ENCODE measurements at regions not wholly inside any gene's neighbourhood (a gene's known extent, or its start where the extent isn't known, plus 50 kb on each side); places are given as distances from the start of the nearest gene placed in this dataset.

DNA sequence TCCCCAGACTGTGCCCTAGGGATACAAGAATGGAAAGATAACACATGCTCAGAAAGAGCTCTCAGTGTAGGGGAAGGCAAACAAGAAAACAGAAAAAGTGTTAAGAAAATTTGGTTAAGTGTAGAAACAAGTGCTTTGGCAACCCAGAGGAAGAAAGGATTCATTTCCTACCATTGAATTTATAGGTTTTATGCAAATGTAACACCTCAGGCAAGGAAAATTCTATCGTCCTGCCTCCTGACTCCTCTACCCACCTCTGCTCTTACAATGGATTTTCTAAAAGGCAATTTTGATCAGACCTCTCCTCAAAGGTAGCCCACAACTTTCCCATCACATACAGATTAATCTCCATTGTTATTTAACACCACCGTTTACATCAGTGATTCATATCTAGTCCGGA lies 298.7 kb downstream of the RFC3 start:
- no peaks in the 10 kb centered on the region for H3K36me3 ChIP-seq (ENCODE audit: low read depth)
- no peaks in the 10 kb centered on the region for H3K79me2 ChIP-seq (ENCODE audit: low read depth)
- no TSS peak for BruUV-seq (replicated peaks)
- no peak for TF ChIP-seq EZH2 (IDR thresholded peaks at IDR 0.05; ENCODE audit: low read depth)
- ChIA-PET POLR2A (ENCODE audit: unreplicated experiment) (no interaction called here), CTCF (no interaction called here)
- H3K27ac ChIP-seq, result no peak overlapping the region
- no peaks in the 10 kb centered on the region for H3K27me3 ChIP-seq (ENCODE audit: insufficient read depth, low read depth)
- H3K4me1 ChIP-seq (replicated peaks; ENCODE audit: insufficient read depth), result no peaks in the 10 kb centered on the region
- no peaks in the 10 kb centered on the region for H3K9me2 ChIP-seq (ENCODE audit: insufficient read depth)
- no peaks in the 10 kb centered on the region for H3F3A ChIP-seq (ENCODE audit: insufficient read depth, low read depth)
- H3K9me3 ChIP-seq (ENCODE audit: insufficient read depth, low read depth), result 0 out of 2 replicates have a peak, but pooled peaks cover 5% of the 10 kb centered on the region
- intact Hi-C loops (cut with micrococcal nuclease; ENCODE audit: unreplicated experiment), result no loop called here
- DNase-seq, result no peak
- no peak overlapping the region for H2AFZ ChIP-seq
- H4K20me1 ChIP-seq (ENCODE audit: insufficient read depth), result no peaks in the 10 kb centered on the region
- H3K4me3 ChIP-seq, result no peak overlapping the region
- H3K4me2 ChIP-seq, result no peak overlapping the region

- BruUV-seq (replicated peaks), result no TSS peak
- no peak for DNase-seq
- no peak overlapping the region for H3K4me2 ChIP-seq
- H2AFZ ChIP-seq, result no peak overlapping the region
- H3K9me2 ChIP-seq (ENCODE audit: insufficient read depth), result no peaks in the 10 kb centered on the region
- H3K79me2 ChIP-seq (ENCODE audit: low read depth), result no peaks in the 10 kb centered on the region
- H3F3A ChIP-seq (ENCODE audit: insufficient read depth, low read depth), result no peaks in the 10 kb centered on the region
- CTCF ChIA-PET, result no interaction called here
- H3K27ac ChIP-seq, result no peak overlapping the region
- no peaks in the 10 kb centered on the region for H3K27me3 ChIP-seq (ENCODE audit: insufficient read depth, low read depth)
- POLR2A ChIA-PET (ENCODE audit: unreplicated experiment), result no interaction called here
- intact Hi-C loops (cut with micrococcal nuclease; ENCODE audit: unreplicated experiment), result no loop called here
- no peaks in the 10 kb centered on the region; the same call in 1 of the 2 replicates for H3K4me1 ChIP-seq (replicated peaks; ENCODE audit: insufficient read depth)
- 0 out of 2 replicates have a peak, but pooled peaks cover 5% of the 10 kb centered on the region for H3K9me3 ChIP-seq (ENCODE audit: insufficient read depth, low read depth)
- TF ChIP-seq EZH2 (IDR thresholded peaks at IDR 0.05; ENCODE audit: low read depth), result no peak
- TF ChIP-seq, protein P1, sequence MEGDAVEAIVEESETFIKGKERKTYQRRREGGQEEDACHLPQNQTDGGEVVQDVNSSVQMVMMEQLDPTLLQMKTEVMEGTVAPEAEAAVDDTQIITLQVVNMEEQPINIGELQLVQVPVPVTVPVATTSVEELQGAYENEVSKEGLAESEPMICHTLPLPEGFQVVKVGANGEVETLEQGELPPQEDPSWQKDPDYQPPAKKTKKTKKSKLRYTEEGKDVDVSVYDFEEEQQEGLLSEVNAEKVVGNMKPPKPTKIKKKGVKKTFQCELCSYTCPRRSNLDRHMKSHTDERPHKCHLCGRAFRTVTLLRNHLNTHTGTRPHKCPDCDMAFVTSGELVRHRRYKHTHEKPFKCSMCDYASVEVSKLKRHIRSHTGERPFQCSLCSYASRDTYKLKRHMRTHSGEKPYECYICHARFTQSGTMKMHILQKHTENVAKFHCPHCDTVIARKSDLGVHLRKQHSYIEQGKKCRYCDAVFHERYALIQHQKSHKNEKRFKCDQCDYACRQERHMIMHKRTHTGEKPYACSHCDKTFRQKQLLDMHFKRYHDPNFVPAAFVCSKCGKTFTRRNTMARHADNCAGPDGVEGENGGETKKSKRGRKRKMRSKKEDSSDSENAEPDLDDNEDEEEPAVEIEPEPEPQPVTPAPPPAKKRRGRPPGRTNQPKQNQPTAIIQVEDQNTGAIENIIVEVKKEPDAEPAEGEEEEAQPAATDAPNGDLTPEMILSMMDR (conservative IDR thresholded peaks at IDR 0.05), result no peak
- no peaks in the 10 kb centered on the region for H4K20me1 ChIP-seq (ENCODE audit: insufficient read depth)
- no peaks in the 10 kb centered on the region for H3K36me3 ChIP-seq (ENCODE audit: low read depth)
- H3K4me3 ChIP-seq, result no peak overlapping the region
Observed at GRCh38 chr13:34124666-34125306, 306.8 kb downstream of the RFC3 start.

GRCh38 chr13:34127523-34127922 lies 309.6 kb downstream of the RFC3 start:
- H3K9me2 ChIP-seq (ENCODE audit: insufficient read depth), result no peaks in the 10 kb centered on the region
- H3K9me3 ChIP-seq (ENCODE audit: insufficient read depth, low read depth), result no peaks in the 10 kb centered on the region
- no peak for DNase-seq
- H3K4me2 ChIP-seq, result no peak overlapping the region
- H3K27me3 ChIP-seq (ENCODE audit: insufficient read depth, low read depth), result no peaks in the 10 kb centered on the region
- H3K27ac ChIP-seq, result no peak overlapping the region
- ChIA-PET POLR2A (ENCODE audit: unreplicated experiment) (no interaction called here), CTCF (no interaction called here)
- intact Hi-C loops (cut with micrococcal nuclease; ENCODE audit: unreplicated experiment), result no loop called here
- H3K36me3 ChIP-seq (ENCODE audit: low read depth), result no peaks in the 10 kb centered on the region
- no TSS peak for BruUV-seq (replicated peaks)
- no peak overlapping the region for H2AFZ ChIP-seq
- H4K20me1 ChIP-seq (ENCODE audit: insufficient read depth), result no peaks in the 10 kb centered on the region
- H3K4me3 ChIP-seq, result no peak overlapping the region
- no peak for TF ChIP-seq EZH2 (IDR thresholded peaks at IDR 0.05; ENCODE audit: low read depth)
- TF ChIP-seq, protein P1 (conservative IDR thresholded peaks at IDR 0.05), result no peak
- no peaks in the 10 kb centered on the region for H3F3A ChIP-seq (ENCODE audit: insufficient read depth, low read depth)
- H3K4me1 ChIP-seq (replicated peaks; ENCODE audit: insufficient read depth), result no peaks in the 10 kb centered on the region; the same call in 1 of the 2 replicates
- H3K79me2 ChIP-seq (ENCODE audit: low read depth), result no peaks in the 10 kb centered on the region

DNA sequence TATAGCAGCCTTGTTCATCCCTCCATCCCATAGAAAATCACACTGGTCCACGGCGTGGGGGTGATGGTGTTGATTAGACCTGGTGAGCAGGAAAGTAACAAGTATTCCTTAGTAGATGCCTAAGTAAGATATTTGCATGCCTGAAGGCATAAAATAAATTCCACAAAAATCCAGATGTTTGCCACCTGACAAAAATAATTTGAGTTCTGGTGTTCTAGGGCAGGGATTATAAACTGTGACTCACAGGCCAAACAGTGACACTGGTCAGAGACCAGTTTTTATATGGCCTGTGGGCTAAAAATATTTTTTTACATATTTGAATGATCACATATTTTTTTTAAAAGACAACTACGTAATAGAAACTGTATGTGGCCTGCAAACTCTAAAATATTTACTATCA lies 310.7 kb downstream of the RFC3 start:
- BruUV-seq (replicated peaks), result no TSS peak

More for the DNA sequence above, 310.7 kb downstream of the RFC3 start:
- no peaks in the 10 kb centered on the region for H3K27me3 ChIP-seq (ENCODE audit: insufficient read depth, low read depth)
- no peak overlapping the region for H3K27ac ChIP-seq
- POLR2A ChIA-PET (ENCODE audit: unreplicated experiment), result no interaction called here
- no peaks in the 10 kb centered on the region for H3K9me3 ChIP-seq (ENCODE audit: insufficient read depth, low read depth)
- no peak overlapping the region for H2AFZ ChIP-seq
- H3F3A ChIP-seq (ENCODE audit: insufficient read depth, low read depth), result no peaks in the 10 kb centered on the region
- CTCF ChIA-PET, result no interaction called here
- H3K79me2 ChIP-seq (ENCODE audit: low read depth), result no peaks in the 10 kb centered on the region
- no peaks in the 10 kb centered on the region for H3K36me3 ChIP-seq (ENCODE audit: low read depth)
- intact Hi-C loops (cut with micrococcal nuclease; ENCODE audit: unreplicated experiment), result no loop called here
- no peaks in the 10 kb centered on the region; the same call in 1 of the 2 replicates for H3K4me1 ChIP-seq (replicated peaks; ENCODE audit: insufficient read depth)
- no peak overlapping the region for H3K4me3 ChIP-seq
- no peaks in the 10 kb centered on the region for H4K20me1 ChIP-seq (ENCODE audit: insufficient read depth)
- no peak overlapping the region for H3K4me2 ChIP-seq
- no peak for TF ChIP-seq EZH2 (IDR thresholded peaks at IDR 0.05; ENCODE audit: low read depth)
- TF ChIP-seq, protein P1 (conservative IDR thresholded peaks at IDR 0.05), result no peak
- DNase-seq, result no peak
- no peaks in the 10 kb centered on the region for H3K9me2 ChIP-seq (ENCODE audit: insufficient read depth)
